Type B pancreatic cell (in vitro differentiated cells): ENCODE measurements at regions not wholly inside any gene's neighbourhood (a gene's known extent, or its start where the extent isn't known, plus 50 kb on each side); places are given as distances from the start of the nearest gene placed in this dataset.
"Not testable (repeated sequence)": the region's sequence is repeated elsewhere in the genome, so short reads cannot be mapped to it uniquely, and the experiment has no call there.

Experiments used
- DNase-seq: peaks from one replicate; pipeline ENCODE4 v3.0.0; 2021; ENCODE audit warnings: mixed read lengths; ENCODE audit not compliant: unreplicated experiment; ENCODE audit errors: extremely low spot score
- H3K27ac Mint-ChIP-seq: 2 replicates; pipeline ENCODE4 v1.8.0; 2021; ENCODE audit warnings: mild to moderate bottlenecking, mixed read lengths
- H3K27me3 Mint-ChIP-seq: 2 replicates; pipeline ENCODE4 v1.8.0; 2021; ENCODE audit warnings: mixed read lengths
- H3K36me3 Mint-ChIP-seq: 2 replicates; pipeline ENCODE4 v1.8.0; 2021; ENCODE audit warnings: mixed read lengths
- H3K4me1 Mint-ChIP-seq: one replicate; pipeline ENCODE4 v1.8.0; 2021; ENCODE audit warnings: mixed read lengths; ENCODE audit not compliant: unreplicated experiment
- H3K4me3 Mint-ChIP-seq: 2 replicates; pipeline ENCODE4 v1.8.0; 2021; ENCODE audit warnings: mild to moderate bottlenecking, mixed read lengths
- H3K9me3 Mint-ChIP-seq: 2 replicates; pipeline ENCODE4 v1.8.0; 2021; ENCODE audit warnings: mixed read lengths
- TF ChIP-seq, protein P1 (sequence below): fragments of 200-600 bp; sonication (generic); conservative IDR thresholded peaks from 2 replicates; pipeline ENCODE4 v1.5.0; 2021; ENCODE audit warnings: antibody characterized with exemption, mild to moderate bottlenecking

GRCh38 chr2:9722451-9722850 is 91.7 kb upstream of the YWHAQ start:
- Mint-ChIP-seq H3K9me3 (no peaks in the 10 kb centered on the region), H3K36me3 (no peaks in the 10 kb centered on the region), H3K4me3 (no peak overlapping the region), H3K4me1 (peaks cover 14% of the 10 kb centered on the region), H3K27ac (no peak overlapping the region), H3K27me3 (no peaks in the 10 kb centered on the region)
- no peak for DNase-seq
- TF ChIP-seq, protein P1, sequence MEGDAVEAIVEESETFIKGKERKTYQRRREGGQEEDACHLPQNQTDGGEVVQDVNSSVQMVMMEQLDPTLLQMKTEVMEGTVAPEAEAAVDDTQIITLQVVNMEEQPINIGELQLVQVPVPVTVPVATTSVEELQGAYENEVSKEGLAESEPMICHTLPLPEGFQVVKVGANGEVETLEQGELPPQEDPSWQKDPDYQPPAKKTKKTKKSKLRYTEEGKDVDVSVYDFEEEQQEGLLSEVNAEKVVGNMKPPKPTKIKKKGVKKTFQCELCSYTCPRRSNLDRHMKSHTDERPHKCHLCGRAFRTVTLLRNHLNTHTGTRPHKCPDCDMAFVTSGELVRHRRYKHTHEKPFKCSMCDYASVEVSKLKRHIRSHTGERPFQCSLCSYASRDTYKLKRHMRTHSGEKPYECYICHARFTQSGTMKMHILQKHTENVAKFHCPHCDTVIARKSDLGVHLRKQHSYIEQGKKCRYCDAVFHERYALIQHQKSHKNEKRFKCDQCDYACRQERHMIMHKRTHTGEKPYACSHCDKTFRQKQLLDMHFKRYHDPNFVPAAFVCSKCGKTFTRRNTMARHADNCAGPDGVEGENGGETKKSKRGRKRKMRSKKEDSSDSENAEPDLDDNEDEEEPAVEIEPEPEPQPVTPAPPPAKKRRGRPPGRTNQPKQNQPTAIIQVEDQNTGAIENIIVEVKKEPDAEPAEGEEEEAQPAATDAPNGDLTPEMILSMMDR, result no peak

DNA sequence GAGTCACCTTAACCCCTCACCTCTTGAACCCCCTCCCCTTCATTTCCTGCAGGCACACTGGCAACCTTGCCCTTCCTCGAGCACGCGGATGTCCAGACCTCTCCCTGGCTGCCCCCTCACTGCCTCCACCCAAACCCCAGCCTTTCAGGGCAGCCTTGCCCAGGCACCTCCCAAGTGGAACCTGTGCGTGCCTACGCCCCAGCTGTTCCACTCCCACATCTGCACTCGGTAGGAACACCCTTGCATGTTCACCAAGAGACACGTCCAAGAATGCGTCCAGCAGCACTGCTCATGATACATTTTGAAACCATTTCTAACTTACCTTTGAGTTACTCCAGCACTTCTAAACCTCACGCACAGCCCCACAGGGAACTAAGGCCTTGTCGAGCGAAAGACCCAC is 93.8 kb upstream of the YWHAQ start:
- no peak for DNase-seq
- Mint-ChIP-seq H3K4me1 (peaks cover 14% of the 10 kb centered on the region), H3K36me3 (no peaks in the 10 kb centered on the region), H3K4me3 (no peak overlapping the region), H3K27ac (no peak overlapping the region), H3K27me3 (no peaks in the 10 kb centered on the region), H3K9me3 (no peaks in the 10 kb centered on the region)
- TF ChIP-seq, protein P1, result no peak

- H3K4me1 Mint-ChIP-seq, result peaks cover 14% of the 10 kb centered on the region
- H3K9me3 Mint-ChIP-seq, result no peaks in the 10 kb centered on the region
- no peaks in the 10 kb centered on the region for H3K27me3 Mint-ChIP-seq
- no peak overlapping the region for H3K27ac Mint-ChIP-seq
- no peaks in the 10 kb centered on the region for H3K36me3 Mint-ChIP-seq
- no peak overlapping the region for H3K4me3 Mint-ChIP-seq
- no peak for DNase-seq
- TF ChIP-seq, protein P1, result no peak
These were observed 94.3 kb upstream of the YWHAQ start for GRCh38 chr2:9725106-9725505.

GRCh38 chr2:9726016-9726415 is 95.2 kb upstream of the YWHAQ start:
- H3K4me1 Mint-ChIP-seq, result peaks cover 14% of the 10 kb centered on the region
- H3K9me3 Mint-ChIP-seq, H3K4me3 Mint-ChIP-seq, H3K27me3 Mint-ChIP-seq, DNase-seq, H3K36me3 Mint-ChIP-seq, H3K27ac Mint-ChIP-seq: not testable (repeated sequence)

GRCh38 chr2:9730523-9730922 is 99.7 kb upstream of the YWHAQ start:
- not testable (repeated sequence) for H3K4me1 Mint-ChIP-seq, H3K4me3 Mint-ChIP-seq, H3K27me3 Mint-ChIP-seq, H3K9me3 Mint-ChIP-seq, DNase-seq, H3K27ac Mint-ChIP-seq, H3K36me3 Mint-ChIP-seq

DNA sequence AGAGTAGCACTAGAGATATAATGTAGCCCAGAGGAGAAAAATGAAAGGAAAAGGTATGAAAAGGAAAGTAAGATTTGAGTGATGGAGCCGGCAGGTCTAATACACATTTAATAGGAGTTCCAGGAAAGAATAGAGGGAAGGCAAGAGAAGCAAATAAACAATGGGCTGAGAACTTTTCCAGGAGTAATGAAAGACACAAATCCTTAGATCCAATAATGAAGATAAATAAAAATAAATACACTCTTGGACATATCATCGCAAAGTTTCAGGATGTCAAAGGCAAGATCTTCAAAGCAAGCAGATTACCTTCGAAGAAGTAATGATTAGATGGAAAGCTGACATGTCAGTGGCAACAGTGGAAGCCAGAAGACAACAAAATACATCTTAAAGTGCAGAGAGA is 102.0 kb upstream of the YWHAQ start:
- TF ChIP-seq, protein P1, result no peak

DNA sequence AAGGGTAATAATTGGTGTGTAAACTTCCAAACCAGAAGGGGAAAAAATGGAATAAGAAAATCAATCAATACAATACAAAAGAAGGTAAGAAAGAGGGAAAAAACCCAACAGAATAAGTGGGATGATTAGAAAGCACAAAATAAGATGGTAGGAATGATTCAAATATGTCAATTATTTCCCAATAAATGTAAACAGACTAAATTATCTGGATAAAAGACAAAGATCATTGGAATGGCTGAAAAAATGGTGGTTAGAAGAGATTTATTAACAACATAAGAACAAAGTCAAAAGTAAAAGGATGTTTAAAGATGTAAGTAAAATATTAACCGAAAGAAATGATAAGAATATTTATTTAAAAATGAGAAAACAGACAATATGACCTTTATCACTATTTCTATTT is 103.5 kb upstream of the YWHAQ start:
- no peaks in the 10 kb centered on the region for H3K36me3 Mint-ChIP-seq
- no peak overlapping the region for H3K4me3 Mint-ChIP-seq
- no peak for DNase-seq

More for the DNA sequence above, 102.0 kb upstream of the YWHAQ start:
- Mint-ChIP-seq H3K4me1 (no peaks in the 10 kb centered on the region), H3K4me3 (no peak overlapping the region), H3K36me3 (no peaks in the 10 kb centered on the region), H3K27me3 (no peaks in the 10 kb centered on the region), H3K9me3 (peaks cover 11% of the 10 kb centered on the region), H3K27ac (no peak overlapping the region)
- no peak for DNase-seq

More for the DNA sequence above, 103.5 kb upstream of the YWHAQ start:
- H3K9me3 Mint-ChIP-seq, result peaks cover 11% of the 10 kb centered on the region
- no peaks in the 10 kb centered on the region for H3K4me1 Mint-ChIP-seq
- TF ChIP-seq, protein P1, result no peak
- no peaks in the 10 kb centered on the region for H3K27me3 Mint-ChIP-seq
- no peak overlapping the region for H3K27ac Mint-ChIP-seq
